Mucosa of descending colon (tissue), 3 donors: ENCODE measurements at regions not wholly inside any gene's neighbourhood (a gene's known extent, or its start where the extent isn't known, plus 50 kb on each side); places are given as distances from the start of the nearest gene placed in this dataset.
"Not testable (repeated sequence)": the region's sequence is repeated elsewhere in the genome, so short reads cannot be mapped to it uniquely, and the experiment has no call there.

Source experiments
- ATAC-seq: fragments of 200-7000 bp; cut with Tn5 transposase; one replicate; pipeline ENCODE4 v1.9.1; 2020; ENCODE audit warnings: mild to moderate bottlenecking, moderate library complexity
- DNase-seq, 3 donors: peaks; one replicate each; pipeline ENCODE4 v3.0.0-alpha.2; 2020
- H3K36me3 ChIP-seq: fragments of 200-600 bp; one replicate; pipeline ENCODE4 v1.8.0; 2021; ENCODE audit warnings: low read depth, mild to moderate bottlenecking
- H3K4me1 ChIP-seq: fragments of 200-600 bp; one replicate; pipeline ENCODE4 v1.8.0; 2021; ENCODE audit warnings: low read depth, mild to moderate bottlenecking
- H3K4me3 ChIP-seq: fragments of 200-600 bp; one replicate; pipeline ENCODE4 v1.8.0; 2021; ENCODE audit warnings: mild to moderate bottlenecking
- H3K9me3 ChIP-seq: fragments of 200-600 bp; one replicate; pipeline ENCODE4 v1.8.0; 2021; ENCODE audit warnings: mild to moderate bottlenecking
- CTCF ChIP-seq: fragments of 200-600 bp; IDR thresholded peaks from one replicate; pipeline ENCODE4 v1.8.0; 2022; ENCODE audit warnings: antibody characterized with exemption, mild to moderate bottlenecking
- intact Hi-C, 2 donors: fragments of 100-400 bp; cut with DNase I in 1 of 2; cut with micrococcal nuclease in 1 of 2; formaldehyde crosslinking; loops; one replicate each; pipeline versions ENCODE4 v1.11.0 to v1.11.1; 2022; cut with DNase I, micrococcal nuclease
- donor health status: DM: no; HTN: no; CAD: no; lungs with moderate emphysema.
- donor health status: DM: no; HTN: no; CAD: no.
- donor health status: DM: no; HTN: yes; CAD: no.

- no peaks in the 10 kb centered on the region for H3K9me3 ChIP-seq
- TF ChIP-seq CTCF: no peak
- ATAC-seq (no peak), DNase-seq (no peak)
- intact Hi-C loops: no loop called here
- H3K4me3 ChIP-seq: no peak overlapping the region
- H3K4me1 ChIP-seq: no peaks in the 10 kb centered on the region
- H3K36me3 ChIP-seq: no peaks in the 10 kb centered on the region
These were observed 362.4 kb upstream of the HTR2C start for GRCh38 chrX:114221445-114221844.

GRCh38 chrX:114210879-114211278 is 373.0 kb upstream of the HTR2C start:
- no peaks in the 10 kb centered on the region for H3K9me3 ChIP-seq
- H3K36me3 ChIP-seq: no peaks in the 10 kb centered on the region
- H3K4me3 ChIP-seq: no peak overlapping the region
- no peak for TF ChIP-seq CTCF
- ATAC-seq: no peak
- intact Hi-C loops: no loop called here
- DNase-seq: no peak
- no peaks in the 10 kb centered on the region for H3K4me1 ChIP-seq

- no peak for ATAC-seq
- TF ChIP-seq CTCF: no peak
These were observed 382.3 kb upstream of the HTR2C start for GRCh38 chrX:114201622-114202021.

GRCh38 chrX:114181195-114181594 is 402.7 kb upstream of the HTR2C start:
- intact Hi-C loops: no loop called here
- H3K4me1 ChIP-seq: no peaks in the 10 kb centered on the region
- no peak overlapping the region for H3K4me3 ChIP-seq
- no peaks in the 10 kb centered on the region for H3K9me3 ChIP-seq
- TF ChIP-seq CTCF: no peak
- H3K36me3 ChIP-seq: no peaks in the 10 kb centered on the region
- ATAC-seq: no peak
- no peak for DNase-seq

More at GRCh38 chrX:114201622-114202021, 382.3 kb upstream of the HTR2C start:
- H3K4me3 ChIP-seq: no peak overlapping the region
- H3K36me3 ChIP-seq: no peaks in the 10 kb centered on the region
- intact Hi-C loops: no loop called here
- H3K4me1 ChIP-seq: no peaks in the 10 kb centered on the region
- DNase-seq: no peak
- H3K9me3 ChIP-seq: no peaks in the 10 kb centered on the region

- no peaks in the 10 kb centered on the region for H3K36me3 ChIP-seq
- DNase-seq (no peak), ATAC-seq (no peak)
- intact Hi-C loops: no loop called here
- no peak for TF ChIP-seq CTCF
- no peak overlapping the region for H3K4me3 ChIP-seq
- H3K4me1 ChIP-seq: no peaks in the 10 kb centered on the region
- no peaks in the 10 kb centered on the region for H3K9me3 ChIP-seq
These were observed 405.8 kb upstream of the HTR2C start for GRCh38 chrX:114178126-114178525.

- H3K9me3 ChIP-seq, ATAC-seq, H3K36me3 ChIP-seq, DNase-seq, H3K4me3 ChIP-seq, H3K4me1 ChIP-seq, intact Hi-C loops: not testable (repeated sequence)
These were observed 416.6 kb upstream of the HTR2C start for GRCh38 chrX:114167276-114167675.
